Pons (tissue), 1 donor: ENCODE measurements at regions not wholly inside any gene's neighbourhood (a gene's known extent, or its start where the extent isn't known, plus 50 kb on each side); places are given as distances from the start of the nearest gene placed in this dataset.
"Not testable (repeated sequence)": the region's sequence is repeated elsewhere in the genome, so short reads cannot be mapped to it uniquely, and the experiment has no call there.

Experiments
- DNase-seq: peaks from one replicate; pipeline ENCODE4 v3.0.0-alpha.2; 2016; ENCODE audit warnings: low spot score

DNA sequence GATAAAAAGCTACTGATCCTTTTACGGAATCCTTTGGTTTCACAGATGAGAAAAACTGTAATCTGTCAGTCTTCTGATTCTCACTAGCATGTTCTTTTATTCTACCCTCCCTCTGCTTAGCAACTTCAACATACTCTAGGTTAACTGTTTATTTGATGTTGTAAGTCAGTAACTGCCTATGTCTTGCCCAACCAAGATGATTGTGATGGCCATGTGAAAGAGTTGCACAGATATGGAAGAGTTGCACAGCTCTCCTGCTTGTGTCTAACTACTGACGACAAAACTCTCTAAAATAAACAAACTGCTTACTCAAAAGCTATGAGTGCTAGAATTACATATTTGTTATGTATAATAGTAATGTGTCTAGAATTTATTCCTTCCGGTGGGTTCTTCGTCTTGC is 227.3 kb upstream of the DAB2 start:
- DNase-seq, result no peak

DNA sequence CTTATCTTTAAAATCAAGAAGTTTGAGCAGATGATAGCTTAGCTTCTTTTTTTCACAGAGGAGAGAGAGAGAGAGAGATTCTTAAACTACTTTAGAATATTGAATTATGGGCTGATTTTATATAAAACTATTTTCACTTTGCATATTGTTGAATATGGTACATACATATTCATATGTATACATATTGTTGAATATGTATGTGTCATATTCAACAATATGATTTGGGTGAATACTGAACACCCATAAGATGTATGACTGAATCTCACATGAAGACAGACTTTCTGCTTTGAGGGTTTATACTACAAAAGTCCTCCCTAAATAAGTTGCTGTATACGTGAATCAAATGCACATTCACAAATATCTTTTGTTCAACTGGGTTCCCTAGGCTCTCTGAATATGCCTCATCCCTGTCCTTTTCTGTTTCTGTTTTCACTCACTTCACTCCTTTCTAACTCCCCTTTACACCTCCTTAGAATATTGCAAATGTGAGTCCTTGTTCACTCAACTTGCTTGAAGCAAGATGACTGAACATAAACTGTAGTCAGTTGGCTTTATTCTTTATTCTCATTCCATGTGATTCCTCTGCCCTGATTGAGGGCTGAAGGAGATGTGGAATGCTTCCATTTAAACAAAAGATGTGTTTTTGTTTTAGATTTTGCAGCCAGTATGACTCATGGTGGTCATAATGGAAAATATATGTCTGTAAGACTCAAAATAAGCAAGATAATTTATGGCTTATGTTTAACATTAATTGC is 225.4 kb upstream of the DAB2 start:
- DNase-seq, result no peak

DNA sequence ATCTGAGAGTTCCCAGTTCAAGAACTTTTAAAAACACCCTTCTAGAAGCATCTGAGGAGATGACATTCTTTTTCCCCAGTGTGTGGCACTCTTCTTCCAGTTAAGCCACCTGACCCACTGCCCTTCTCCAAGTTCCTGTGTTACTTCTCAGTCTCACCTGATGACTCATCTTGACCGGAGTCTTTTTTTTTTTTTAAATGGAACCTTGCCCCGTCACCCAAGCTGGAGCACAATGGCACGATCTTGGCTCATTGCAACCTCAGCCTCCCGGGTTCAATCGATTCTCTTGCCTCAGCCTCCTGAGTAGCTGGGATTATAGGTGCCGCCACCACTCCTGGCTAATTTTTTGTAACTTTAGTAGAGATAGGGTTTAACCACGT is 224.1 kb upstream of the DAB2 start:
- no peak for DNase-seq

DNA sequence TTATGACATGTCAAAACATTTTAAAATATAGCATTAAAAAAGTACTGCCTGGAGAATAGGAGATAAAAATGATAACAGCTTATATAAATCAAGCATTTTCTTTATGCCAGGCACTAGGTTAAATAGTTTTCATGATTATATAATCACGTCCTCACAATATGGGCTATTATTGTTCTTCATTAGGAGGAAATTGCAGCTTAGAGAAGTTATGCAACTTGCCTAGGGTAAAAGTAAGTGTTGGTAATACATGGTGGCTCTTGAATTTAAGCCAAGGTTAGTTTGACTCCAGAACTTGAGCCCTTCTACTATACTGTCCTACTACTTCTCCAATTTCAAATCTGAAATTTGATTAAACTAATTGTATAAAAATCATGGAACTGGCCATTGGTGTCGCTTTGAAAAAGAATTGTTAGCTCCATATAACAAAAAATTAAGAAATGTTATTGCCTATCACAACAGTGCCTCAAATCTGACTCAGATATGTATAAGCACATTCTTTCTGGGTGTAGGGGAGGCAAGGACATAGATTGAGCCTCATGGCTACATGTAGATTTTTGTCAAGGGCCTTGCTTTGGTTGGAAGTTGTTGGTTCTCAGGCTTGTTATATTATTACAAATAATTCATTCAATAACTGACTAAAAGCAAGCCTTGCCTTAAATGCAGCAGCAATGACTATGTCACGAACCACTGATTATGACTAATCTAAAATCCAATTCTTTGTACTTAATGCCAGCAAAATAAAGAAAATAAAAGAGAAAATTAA is 223.5 kb upstream of the DAB2 start:
- DNase-seq, result no peak

DNA sequence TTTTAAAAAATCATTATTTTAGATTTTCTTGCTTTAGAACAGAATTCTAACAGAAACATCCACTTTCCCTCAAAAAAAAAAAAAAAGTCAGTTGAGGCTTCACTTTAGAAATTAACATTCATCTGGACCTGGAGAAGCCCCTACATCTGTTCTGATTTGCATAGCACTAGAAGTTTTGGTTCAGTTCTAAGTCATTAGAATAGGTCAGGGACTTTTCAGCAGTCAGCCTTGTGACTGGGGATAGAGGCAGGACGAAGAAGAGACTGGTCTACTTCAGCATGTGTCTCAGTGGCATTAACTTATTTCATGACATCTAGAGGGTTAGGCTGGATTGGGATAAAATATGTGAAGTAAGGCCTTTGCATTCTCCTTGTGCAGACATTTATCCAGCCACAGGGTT is 215.8 kb upstream of the DAB2 start:
- no peak for DNase-seq

DNA sequence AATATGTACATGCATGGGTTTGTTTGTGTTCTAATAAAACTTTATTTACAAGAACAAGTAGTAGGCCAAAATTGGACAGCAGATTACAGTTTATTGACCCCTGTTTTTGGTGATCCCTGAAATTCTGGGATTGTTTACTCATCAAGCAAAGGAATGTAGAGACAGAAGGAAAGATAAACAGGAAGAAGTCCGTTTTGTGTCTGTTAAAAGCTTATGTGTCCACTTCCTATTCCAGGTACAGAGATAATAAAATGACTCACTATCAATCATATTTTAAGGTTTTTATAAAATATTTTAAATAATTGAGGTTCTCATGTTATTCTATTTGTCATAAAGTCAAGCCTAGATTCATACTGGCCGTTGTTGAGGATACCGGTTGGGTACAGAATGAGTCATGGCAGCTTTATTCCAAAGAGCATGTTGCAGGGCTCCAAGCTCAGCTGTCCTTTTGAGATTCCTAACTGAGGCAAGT is 214.9 kb upstream of the DAB2 start:
- DNase-seq, result no peak

DNA sequence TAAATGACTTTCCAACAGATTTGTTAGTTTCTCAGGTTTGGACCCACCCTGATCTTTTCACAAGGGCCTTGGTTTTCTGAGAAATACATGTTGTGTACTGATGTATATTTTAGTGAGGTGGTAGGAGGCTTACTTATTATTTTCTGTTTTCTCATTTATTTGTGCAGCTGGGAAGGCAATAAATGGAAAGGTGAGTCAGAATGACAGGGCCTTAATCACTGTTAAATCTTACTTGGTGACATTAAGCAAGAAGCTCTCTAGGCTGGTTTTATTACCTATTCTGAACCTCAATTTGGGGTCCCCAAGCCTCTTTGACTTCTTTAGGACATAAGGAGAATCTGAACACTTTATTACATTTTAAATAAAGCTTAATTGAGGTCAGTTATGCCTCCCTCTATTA is 214.0 kb upstream of the DAB2 start:
- no peak for DNase-seq

DNA sequence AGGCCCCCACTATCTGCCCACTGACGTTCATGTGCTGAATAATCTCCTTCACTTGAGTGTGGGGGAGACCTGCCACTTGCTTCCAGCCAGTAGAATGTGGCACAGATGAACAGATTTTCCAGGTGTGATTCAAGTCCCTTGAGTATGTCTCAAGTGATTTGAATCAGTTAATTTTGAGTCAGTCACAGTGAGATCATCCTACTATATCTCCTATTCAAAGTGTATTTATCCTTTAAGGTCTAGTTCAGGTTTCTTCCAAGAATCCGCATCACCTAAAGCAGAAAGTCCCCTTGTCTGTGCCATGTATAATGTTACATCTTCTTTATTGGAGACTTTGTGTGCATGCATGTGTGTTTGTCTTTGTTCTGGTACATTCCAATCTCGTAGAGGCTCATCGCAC is 208.3 kb upstream of the DAB2 start:
- DNase-seq, result no peak

DNA sequence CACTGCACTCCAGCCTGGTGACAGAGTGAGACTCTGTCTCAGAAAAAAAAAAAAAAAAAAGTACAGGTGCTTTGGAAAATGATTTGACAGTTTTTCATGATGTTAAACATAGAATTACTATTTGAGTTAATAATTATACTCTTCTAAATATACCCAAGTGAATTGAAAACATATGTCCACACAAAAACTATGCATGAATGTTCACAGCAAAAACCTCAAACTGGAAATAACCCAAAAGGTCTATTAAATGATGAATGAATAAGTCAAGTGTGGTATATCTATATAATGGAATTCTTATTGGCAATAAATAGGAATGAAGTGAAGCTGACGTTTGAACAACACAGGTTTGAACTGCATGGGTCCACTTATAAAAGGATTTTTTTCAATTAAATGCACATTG is 207.2 kb upstream of the DAB2 start:
- DNase-seq, result no peak

DNA sequence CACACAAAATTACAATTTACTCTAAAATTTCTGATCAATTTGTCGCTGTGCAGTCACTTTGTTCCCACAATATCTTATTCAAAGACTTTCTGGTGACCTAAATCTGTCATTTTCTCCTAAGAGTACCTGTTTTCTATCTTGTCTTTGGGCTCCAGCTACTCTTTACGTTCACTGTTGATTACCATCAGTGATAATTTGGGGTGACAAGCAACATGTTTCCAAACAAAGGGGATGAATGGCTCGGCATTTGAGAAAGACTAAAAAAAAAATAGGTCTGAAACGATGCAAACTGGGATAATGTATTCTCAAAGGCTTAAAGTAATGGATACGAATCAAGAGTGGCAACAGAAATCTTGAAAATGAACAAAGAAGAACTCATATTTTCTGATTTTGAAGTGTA is 205.2 kb upstream of the DAB2 start:
- no peak for DNase-seq

DNA sequence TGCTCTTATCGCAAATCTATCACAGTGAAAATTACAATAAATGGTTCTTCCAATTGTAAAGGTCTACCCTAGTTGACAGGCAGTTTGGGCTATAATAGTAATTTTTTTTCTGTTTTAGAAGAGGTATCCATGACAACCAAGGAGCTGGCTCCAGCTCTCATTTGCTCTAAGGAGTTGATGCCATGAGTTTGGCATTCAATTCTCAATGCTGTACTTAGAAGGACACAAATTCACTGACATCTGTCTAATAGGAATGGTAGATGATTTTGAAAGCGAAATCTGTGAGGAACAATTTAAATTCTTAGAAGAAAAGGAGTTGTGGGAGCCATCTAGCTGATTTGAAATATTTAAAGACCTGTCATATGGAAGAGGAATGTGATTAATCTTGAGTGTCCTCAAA is 203.6 kb upstream of the DAB2 start:
- no peak for DNase-seq

DNA sequence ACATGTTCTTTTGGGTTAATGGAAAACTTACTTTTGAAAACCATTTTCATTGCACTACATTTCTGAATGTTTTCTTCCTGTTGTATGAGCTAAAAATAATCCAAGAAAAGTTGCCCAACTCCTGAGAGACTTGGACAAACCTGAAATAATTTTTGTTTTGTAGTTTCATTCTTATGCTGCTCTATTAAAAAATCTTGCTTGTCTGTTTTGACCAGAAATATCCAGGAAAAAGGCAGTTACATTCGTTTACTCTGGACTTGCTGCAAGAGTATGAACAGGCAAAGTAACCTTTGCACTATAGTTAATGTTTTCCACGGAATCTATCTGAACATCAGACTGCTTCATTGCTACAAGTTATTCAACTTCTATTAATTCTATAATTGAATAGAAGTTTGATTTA is 200.1 kb upstream of the DAB2 start:
- DNase-seq, result no peak

DNA sequence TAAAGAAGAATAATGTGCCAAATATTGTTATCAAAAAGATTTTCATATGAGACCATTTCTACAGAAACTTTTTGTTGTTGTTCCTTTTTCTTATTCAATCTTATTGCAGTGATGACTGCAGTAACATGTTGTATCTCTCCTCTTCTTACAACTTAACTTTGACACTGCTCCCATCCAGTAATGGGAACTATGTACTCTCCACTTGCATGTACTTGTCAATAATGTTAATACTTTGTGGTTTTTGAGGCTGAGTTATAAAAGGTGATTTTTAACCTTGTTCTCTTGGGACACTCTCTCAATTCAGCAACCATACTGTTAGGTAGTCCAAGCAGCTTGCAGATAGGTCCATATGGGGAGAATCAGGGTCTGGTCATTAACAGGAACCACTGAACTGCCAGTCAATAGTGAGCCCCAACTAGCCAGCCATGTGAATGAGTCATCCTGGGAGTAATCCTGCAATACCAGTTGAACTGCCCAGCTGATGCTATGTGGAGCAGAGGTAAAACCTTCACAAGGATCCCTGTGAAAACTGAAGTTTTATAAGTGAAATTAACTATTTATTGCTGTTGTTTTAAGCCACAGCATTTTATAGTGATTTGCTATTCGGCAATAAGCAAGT is 199.6 kb upstream of the DAB2 start:
- DNase-seq, result no peak

DNA sequence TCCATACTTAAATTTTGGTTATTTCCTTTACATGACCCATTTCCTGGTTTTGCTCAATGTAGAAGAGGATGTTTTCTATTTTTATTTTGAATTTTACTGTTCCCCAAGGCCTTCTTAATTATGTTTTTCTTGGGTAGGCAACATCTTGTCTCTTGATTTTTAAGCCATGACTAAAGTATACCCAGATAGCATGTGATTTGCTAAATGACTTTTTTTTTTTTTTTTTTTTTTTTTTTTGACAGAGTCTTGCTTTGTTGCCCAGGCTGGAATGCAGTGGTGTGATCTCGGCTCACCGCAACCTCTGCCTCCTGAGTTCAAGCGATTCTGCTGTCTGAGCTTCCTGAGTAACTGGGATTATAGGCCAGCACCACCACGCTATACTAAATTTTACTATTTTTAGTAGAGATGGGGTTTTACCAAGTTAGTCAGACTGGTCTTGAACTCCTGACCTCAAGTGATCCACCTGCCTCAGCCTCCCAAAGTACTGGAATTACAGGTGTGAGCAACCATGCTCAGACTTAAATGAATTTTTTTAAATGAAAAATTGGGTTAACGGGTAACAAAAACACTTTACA is 198.6 kb upstream of the DAB2 start:
- DNase-seq, result no peak

DNA sequence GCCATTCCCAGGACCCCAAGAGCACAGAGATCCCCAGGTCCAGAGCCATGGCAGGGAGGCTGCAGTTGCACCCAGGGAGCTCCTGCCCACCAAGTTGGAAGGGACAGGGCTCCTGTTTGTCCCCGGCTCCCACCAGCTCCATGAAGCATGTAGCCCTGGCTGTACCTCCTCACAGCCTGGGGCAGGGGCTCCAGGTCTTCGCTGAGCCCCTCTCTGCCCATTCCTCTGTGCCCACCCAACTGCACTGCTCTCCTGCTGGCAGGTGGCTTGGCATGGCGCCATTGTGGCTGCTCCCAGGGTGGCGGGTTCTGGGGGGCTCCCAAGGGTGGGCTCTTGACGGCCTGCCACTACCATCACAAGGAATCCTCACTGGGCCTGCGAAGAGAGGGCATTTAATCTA is 197.5 kb upstream of the DAB2 start:
- DNase-seq, result no peak

DNA sequence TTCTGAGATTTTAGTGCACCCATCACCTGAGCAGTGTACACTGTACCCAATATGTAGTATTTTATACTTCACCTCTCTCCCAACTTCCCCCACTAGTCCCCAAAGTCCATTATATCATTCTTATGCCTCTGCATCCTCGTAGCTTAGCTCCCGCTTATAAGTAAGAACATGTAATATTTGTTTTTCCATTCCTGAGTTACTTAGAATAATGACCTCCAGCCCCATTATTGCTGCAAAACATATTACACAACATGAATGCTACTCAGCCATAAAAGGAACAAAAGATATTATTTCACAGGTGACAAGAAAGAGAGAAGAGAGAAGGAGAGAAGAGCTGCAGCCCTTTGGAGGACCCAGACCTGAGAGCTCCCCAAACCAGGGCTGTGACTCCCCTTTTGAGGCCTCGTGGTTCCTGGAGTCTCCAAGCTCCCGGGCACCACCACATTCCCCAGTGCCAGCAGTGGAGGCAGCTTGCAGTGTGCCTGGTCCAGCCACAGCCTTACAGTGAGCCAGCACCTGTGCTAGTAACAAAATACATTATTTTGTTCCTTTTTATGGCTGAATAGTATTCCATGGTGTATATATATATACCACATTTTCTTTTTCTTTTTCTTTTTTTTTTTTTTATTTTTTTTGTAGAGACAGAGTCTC is 194.5 kb upstream of the DAB2 start:
- DNase-seq, result no peak

DNA sequence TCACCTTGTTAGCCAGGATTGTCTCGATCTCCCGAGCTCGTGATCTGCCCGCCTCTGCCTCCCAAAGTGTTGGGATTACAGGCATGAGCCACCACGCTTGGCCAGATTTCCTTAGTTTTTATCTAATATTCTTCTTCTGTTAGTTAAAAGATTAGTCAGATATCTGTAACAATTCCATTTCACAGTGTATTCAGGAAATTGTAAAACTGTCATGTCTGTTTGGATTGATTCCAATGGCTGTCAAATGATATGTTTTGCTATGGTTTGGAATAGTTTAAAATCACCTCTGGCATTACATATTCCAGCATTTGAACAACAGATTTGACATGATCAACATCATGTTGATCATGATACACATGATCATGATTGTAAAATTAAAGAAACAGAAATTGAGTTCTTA is 193.6 kb upstream of the DAB2 start:
- no peak for DNase-seq

DNA sequence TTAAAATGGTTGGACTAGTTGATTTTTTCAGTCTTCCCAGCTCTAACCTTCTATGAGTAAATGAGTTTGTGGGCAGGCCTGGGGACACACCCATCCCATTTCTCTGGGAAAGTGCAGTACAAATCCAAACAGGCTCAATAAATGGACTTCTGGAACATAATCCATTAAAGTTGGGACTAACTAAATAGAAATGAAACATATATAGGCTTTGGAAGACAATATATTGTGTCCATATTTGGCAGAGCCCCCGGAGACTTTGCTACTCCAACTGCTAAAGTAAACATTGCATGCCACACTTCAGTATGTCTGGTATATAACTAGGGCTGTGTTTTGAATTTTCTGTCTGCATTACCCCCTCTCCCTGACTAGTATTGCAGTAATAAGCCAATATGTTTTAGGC is 191.4 kb upstream of the DAB2 start:
- DNase-seq, result no peak

DNA sequence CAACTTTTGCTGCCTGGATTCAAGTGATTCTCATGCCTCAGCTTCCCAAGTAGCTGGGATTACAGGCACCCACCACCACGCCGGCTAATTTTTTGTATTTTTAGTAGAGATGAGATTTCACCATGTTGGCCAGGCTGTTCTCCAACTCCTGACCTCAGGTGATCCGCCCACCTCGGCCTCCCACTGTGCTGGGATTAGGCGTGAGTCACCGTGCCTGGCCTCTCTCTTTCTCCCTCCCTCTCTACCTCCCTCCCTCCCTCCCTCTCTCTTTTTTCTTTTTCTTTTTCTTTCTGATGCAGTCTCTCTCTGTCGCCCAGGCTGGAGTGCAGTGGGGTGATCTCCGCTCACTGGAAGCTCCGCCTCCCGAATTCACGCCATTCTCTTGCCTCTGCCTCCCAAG is 186.3 kb upstream of the DAB2 start:
- not testable (repeated sequence) for DNase-seq

DNA sequence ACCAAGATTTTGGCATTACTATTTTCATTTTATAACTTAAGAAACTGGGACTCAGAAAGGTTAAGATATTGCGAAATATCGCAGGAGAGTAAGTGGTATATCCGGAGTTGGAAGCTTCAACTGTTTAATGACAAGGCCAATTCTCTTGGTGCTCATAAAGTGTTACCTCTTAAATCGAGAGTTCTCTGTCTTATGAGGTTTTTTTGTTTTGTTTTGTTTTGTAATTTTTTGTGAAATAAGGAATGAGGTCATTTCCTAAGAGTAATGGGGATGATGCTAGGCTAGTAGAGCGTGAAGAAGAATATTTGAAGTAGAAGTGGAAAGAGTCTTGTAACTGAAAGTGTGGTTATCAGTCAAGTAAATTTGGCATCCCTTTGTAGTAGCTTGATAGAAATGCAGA is 183.2 kb upstream of the DAB2 start:
- no peak for DNase-seq

DNA sequence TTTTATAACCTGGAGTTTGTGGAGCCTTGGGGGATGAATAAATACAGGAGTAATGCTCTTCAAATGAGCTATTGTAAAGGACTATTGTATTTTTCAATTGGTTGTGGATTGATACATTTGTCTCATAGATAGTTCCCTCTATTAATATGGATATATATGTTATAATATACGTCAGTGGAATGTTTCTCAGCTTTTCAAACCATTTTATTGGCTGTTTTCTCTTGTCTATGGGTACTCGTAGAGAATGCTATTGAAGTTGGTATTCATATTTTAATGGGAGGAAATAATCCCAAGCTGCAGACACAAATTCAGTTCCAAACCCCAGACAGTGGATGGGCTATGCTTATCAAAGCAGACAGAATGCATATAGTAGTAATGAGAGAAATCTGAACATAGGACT is 181.8 kb upstream of the DAB2 start:
- DNase-seq, result no peak
